ENCODE measurements at regions not wholly inside any gene's neighbourhood (a gene's known extent, or its start where the extent isn't known, plus 50 kb on each side); places are given as distances from the start of the nearest gene placed in this dataset.

DNA sequence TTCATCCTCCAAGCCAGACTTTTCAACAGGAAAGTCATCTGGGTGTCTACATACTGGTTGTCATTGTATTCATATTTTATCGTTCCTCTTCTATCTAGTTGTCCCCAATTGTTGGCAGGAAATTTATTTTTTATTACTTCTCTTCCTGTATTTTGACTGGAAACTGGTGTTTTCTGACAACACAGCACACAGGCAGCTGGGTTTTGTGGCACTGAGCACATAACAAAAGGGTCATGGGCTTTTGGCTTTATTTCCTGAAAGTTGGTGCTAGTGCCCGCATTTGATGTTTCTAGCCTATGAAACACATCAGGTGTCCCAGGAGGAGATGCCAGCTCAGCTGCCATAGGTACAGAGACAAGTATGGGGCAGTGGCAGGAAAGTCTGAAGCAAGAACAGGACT lies 126.4 kb downstream of the TMEM17 start:
- peaks cover under 1 to 1% of the 10 kb centered on the region in 2 donors for H3K36me3 Mint-ChIP-seq (ENCODE audit: insufficient read depth in 2 of 2)
- H3K4me1 Mint-ChIP-seq (ENCODE audit: low read depth) = peaks cover 6% of the 10 kb centered on the region

DNA sequence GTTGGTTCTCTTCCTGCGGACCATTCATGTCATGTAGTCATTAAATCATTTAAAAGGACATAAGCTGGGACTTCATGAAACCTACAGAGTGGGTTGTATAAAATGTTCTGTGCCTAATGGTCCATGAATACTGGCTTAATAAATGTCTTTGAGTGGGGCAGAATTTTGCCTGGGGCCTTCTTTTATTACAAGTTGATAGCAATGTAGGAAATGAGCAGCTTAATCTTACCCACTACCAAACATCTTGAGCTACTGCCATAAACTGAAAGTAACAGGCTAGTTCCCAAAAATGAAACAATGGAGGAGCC lies 130.9 kb downstream of the TMEM17 start:
- no peak for ATAC-seq (replicated peaks in 1 of 2)
- no peak for DNase-seq
- H3K4me3 Mint-ChIP-seq = no peak overlapping the region
- H3K36me3 Mint-ChIP-seq (ENCODE audit: insufficient read depth in 2 of 2) = peaks cover 0 to 7% of the 10 kb centered on the region in 2 donors
- no peaks in the 10 kb centered on the region for H3K4me1 Mint-ChIP-seq (ENCODE audit: low read depth)
- no peak overlapping the region for H3K27ac Mint-ChIP-seq
- peaks cover 6 to 10% of the 10 kb centered on the region in 2 donors for H3K9me3 Mint-ChIP-seq
- H3K27me3 Mint-ChIP-seq (ENCODE audit: low read depth) = no peaks in the 10 kb centered on the region

More for the DNA sequence above, 126.4 kb downstream of the TMEM17 start:
- DNase-seq (no peak), ATAC-seq (replicated peaks in 1 of 2) (no peak)
- no peak overlapping the region for H3K27ac Mint-ChIP-seq
- no peaks in the 10 kb centered on the region for H3K27me3 Mint-ChIP-seq (ENCODE audit: low read depth)
- peaks cover 0 to 9% of the 10 kb centered on the region in 2 donors for H3K9me3 Mint-ChIP-seq
- no peak overlapping the region for H3K4me3 Mint-ChIP-seq

DNA sequence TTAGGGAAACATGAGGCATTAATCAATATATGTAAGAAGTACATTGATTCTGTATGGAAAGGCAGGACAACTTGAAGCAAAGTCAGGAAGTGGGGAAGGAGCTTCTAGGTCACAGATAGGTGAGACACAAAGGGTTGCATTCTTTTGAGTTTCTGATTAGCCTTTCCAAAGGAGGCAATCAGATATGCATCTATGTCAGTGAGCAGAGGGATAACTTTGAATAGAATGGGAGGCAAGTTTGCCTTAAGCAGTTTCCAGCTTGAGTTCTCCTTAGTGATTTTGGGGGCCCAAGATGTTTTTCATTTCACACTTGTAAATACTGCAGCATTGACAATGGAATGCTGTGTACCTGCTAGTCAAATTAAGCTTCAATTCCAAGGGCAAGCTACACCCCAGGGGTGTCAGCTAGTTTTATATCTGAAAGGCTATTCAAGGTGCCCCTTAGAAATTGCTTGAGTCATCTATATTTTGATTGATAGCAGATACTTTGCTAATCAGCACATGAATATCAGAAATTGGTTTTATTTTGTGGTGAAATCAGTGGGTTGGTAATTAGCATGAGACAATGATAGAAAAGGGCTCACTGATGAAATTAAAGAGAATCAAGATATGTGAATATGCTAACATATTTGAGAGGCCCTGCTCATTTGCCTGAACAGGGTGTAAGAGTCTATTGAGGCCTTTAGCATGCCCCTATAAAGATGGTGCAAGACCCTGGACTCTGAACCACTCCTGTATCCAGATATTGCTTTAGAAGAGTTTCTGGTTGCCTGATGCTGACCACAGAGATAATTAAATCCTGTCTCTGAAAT lies 131.5 kb downstream of the TMEM17 start:
- Mint-ChIP-seq H3K36me3 (ENCODE audit: insufficient read depth in 2 of 2) (peaks cover 0 to 7% of the 10 kb centered on the region in 2 donors), H3K4me3 (no peak overlapping the region), H3K27ac (no peak overlapping the region), H3K9me3 (peaks cover 6 to 10% of the 10 kb centered on the region in 2 donors), H3K4me1 (ENCODE audit: low read depth) (no peaks in the 10 kb centered on the region), H3K27me3 (ENCODE audit: low read depth) (no peaks in the 10 kb centered on the region)
- DNase-seq (no peak), ATAC-seq (replicated peaks in 1 of 2) (no peak)

DNA sequence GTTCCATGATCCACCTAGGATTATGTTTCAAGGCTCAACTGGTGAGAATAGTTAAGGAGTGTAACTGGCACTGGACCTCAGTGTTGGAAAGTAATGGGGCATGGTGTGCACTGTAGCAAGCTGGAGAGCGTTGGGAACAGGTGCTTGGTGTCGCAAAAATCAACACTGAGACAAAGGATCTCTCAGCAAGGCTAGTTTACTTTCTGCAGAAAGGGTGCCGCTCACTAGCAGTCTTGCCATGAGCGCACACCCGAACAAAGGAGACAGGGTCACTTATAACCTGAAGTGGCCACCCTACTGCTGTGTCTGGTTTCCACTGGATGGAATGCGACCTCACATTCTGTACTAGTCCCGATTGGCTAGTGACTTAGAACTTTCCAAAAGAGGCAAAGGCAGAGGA lies 133.2 kb downstream of the TMEM17 start:
- DNase-seq (no peak), ATAC-seq (replicated peaks in 1 of 2) (no peak)
- Mint-ChIP-seq H3K4me3 (no peak overlapping the region), H3K27ac (no peak overlapping the region), H3K36me3 (ENCODE audit: insufficient read depth in 2 of 2) (peaks cover 0 to 7% of the 10 kb centered on the region in 2 donors), H3K9me3 (peaks cover 8% of the 10 kb centered on the region in 2 donors), H3K4me1 (ENCODE audit: low read depth) (no peaks in the 10 kb centered on the region), H3K27me3 (ENCODE audit: low read depth) (no peaks in the 10 kb centered on the region)

DNA sequence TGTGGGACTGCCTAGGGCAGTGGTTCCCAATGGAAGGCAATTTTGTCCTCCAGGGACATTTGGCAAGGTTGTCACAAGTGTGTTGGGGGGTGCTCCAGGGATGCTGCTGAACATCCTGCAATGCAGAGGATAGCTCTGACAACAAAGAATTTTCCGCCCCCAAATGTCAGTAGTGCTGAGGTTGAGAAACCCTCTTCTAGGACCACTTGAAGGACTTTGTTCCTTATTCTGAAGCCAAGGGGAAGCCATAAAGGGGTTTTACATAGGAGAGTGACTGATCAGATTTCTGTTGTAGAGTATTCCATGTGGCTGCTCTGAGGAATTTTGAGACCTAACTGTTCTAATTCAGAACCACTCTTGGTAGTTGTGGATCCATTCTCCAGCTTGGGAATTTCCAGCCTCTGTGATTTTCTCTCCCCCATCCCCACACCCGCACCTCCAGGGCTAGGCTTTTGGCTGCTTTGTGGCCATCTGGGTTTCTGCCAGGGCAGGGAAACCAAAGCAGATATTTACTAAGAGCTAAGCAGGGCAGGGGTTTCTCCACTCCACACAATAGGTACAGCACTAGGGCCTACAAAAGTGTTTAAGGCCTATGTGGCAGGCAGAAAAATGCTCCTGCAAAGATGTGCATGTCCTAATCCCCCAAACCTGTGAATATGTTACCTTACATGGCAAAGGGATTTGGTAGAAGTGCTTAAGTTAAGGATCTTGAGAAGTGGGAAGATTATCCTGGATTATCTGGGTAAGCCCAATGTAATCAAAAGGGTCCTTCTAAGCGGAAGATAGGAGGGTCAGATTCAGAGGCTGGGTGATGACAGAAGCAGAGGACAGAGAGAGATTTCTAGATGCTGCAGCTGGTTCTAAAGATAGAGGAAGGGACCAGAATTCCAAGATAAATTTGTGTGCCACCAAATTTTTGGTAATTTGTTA lies 135.4 kb downstream of the TMEM17 start:
- H3K27me3 Mint-ChIP-seq (ENCODE audit: low read depth) = no peaks in the 10 kb centered on the region
- peaks cover 0 to 7% of the 10 kb centered on the region in 2 donors for H3K36me3 Mint-ChIP-seq (ENCODE audit: insufficient read depth in 2 of 2)
- DNase-seq (no peak), ATAC-seq (replicated peaks in 1 of 2) (no peak)
- H3K27ac Mint-ChIP-seq = no peak overlapping the region
- no peak overlapping the region for H3K4me3 Mint-ChIP-seq
- no peaks in the 10 kb centered on the region for H3K4me1 Mint-ChIP-seq (ENCODE audit: low read depth)
- peaks cover 5 to 8% of the 10 kb centered on the region in 2 donors for H3K9me3 Mint-ChIP-seq

DNA sequence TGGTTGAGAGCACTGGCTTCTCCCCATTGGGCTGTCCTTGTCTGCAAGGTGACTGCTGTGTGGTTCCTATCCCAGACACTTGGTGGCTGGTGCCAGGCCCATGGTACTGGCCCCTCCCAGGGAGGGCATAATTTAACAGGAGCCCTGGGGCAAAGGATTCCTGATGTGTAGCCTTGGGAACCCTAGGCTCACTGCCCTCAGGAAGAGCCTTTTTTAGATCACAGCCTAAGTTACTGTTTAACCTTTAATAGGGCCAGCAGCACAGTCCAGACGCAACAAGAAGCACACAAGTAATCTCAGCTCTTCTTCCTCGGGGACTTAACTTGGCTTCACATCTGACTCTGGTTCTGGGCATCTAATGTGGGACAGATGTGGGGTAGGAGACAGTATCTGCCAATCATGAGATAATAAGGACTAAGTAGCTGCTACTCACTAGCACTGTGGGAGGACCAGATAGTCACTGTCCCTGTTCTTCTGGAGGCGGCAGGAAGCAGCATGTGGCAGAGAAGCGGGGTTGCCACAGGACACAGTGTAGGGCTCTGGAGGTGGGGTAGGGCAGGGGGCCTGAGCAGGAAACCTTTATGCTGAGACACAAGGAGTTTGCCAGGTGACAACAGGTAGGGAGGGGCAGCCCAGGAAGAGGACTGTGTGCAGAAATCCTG lies 136.3 kb downstream of the TMEM17 start:
- Mint-ChIP-seq H3K9me3 (peaks cover 5 to 8% of the 10 kb centered on the region in 2 donors), H3K27ac (no peak overlapping the region), H3K4me1 (ENCODE audit: low read depth) (no peaks in the 10 kb centered on the region)

DNA sequence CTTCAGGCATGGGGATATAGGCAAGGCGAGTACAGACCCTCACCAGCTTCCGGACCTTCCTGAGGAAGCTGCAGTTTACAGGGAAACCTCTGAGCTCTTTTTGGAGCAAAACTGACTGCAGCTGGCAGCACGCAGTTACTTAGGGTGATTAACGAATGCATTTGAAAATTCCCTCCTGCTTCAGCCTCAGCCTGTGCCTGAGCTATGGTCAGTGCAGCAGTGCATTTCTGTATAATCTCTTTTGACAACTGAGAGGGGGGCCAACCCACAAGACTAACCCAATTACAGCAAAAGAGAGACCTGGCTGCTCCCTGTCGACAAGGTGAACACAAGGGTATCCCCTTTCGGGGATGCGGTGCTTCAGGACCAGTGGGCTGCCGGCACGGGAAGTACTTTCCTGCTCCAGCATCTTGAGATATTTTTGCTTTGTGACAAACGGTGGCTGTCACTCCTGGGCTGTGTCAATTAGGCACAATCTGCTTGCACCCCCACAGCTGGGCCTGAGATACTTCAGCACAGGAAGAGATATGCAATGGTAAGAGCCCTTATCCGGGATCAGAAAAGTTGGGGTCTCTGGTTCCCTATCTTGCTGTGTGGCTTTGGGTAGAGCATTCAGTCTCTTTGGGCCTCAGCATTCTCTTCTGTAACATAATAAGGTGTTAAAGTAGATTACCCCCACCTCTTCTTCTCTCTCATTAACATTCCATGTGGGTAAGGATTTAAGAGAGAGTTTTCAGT lies 141.0 kb downstream of the TMEM17 start:
- H3K4me1 Mint-ChIP-seq (ENCODE audit: low read depth) = no peaks in the 10 kb centered on the region
- H3K4me3 Mint-ChIP-seq = no peak overlapping the region
- no peaks in the 10 kb centered on the region for H3K36me3 Mint-ChIP-seq (ENCODE audit: insufficient read depth in 2 of 2)
- H3K27me3 Mint-ChIP-seq (ENCODE audit: low read depth) = no peaks in the 10 kb centered on the region
- peaks cover 0 to 1% of the 10 kb centered on the region in 2 donors for H3K9me3 Mint-ChIP-seq
- H3K27ac Mint-ChIP-seq = no peak overlapping the region
- DNase-seq (no peak), ATAC-seq (replicated peaks in 1 of 2) (no peak)

More for the DNA sequence above, 136.3 kb downstream of the TMEM17 start:
- DNase-seq = no peak
- no peaks in the 10 kb centered on the region for H3K27me3 Mint-ChIP-seq (ENCODE audit: low read depth)
- H3K4me3 Mint-ChIP-seq = no peak overlapping the region
- peaks cover 0 to 7% of the 10 kb centered on the region in 2 donors for H3K36me3 Mint-ChIP-seq (ENCODE audit: insufficient read depth in 2 of 2)
- no peak for ATAC-seq (replicated peaks in 1 of 2)

DNA sequence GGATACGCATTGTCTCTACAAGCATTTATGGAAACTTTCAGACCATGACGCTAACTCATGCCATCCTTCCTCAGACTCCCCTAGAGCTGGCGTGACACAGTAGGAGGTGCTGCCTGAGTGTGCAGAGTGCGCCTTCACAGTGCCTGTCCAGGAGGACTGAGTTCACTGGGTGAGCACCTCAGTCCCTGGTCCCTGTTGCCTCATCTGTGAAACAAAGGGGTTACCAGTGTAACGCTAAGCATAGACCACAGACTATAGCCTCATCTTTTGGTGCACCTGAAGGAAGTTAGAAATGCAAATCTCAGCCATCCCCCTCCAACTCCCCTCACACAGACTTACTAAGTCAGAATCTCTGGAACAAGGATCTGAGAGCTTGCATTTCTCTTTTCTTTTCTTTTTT lies 142.8 kb downstream of the TMEM17 start:
- no peaks in the 10 kb centered on the region for H3K9me3 Mint-ChIP-seq
- H3K4me1 Mint-ChIP-seq (ENCODE audit: low read depth) = no peaks in the 10 kb centered on the region
- no peak overlapping the region for H3K27ac Mint-ChIP-seq
- H3K4me3 Mint-ChIP-seq = no peak overlapping the region
- H3K36me3 Mint-ChIP-seq (ENCODE audit: insufficient read depth in 2 of 2) = no peaks in the 10 kb centered on the region
- no peaks in the 10 kb centered on the region for H3K27me3 Mint-ChIP-seq (ENCODE audit: low read depth)
- ATAC-seq (replicated peaks in 1 of 2) (no peak), DNase-seq (no peak)

DNA sequence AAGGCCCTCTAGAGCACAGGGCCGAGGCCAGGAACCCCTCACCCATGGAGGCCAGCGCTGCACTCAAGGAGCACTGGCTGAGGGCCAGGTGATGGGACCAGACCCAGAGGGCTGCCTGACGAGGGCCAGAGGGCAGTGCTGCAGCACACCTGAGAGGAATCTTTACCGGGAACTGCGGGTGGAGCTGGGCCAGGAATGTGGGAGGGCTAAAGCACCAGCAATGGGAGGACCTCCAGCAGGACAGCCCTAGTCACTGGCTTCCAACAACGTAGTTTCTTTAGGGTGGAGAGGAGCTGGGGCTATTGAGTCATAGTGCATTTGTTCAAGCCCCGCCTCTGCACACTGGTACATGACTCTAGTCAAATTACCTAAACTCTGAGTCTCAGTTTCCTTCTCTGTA lies 143.4 kb downstream of the TMEM17 start:
- no peaks in the 10 kb centered on the region for H3K36me3 Mint-ChIP-seq (ENCODE audit: insufficient read depth in 2 of 2)
- ATAC-seq (replicated peaks in 1 of 2) = no peak
- DNase-seq = no peak
- no peaks in the 10 kb centered on the region for H3K4me1 Mint-ChIP-seq (ENCODE audit: low read depth)
- H3K27ac Mint-ChIP-seq = no peak overlapping the region
- H3K27me3 Mint-ChIP-seq (ENCODE audit: low read depth) = no peaks in the 10 kb centered on the region
- no peak overlapping the region for H3K4me3 Mint-ChIP-seq
- no peaks in the 10 kb centered on the region for H3K9me3 Mint-ChIP-seq

DNA sequence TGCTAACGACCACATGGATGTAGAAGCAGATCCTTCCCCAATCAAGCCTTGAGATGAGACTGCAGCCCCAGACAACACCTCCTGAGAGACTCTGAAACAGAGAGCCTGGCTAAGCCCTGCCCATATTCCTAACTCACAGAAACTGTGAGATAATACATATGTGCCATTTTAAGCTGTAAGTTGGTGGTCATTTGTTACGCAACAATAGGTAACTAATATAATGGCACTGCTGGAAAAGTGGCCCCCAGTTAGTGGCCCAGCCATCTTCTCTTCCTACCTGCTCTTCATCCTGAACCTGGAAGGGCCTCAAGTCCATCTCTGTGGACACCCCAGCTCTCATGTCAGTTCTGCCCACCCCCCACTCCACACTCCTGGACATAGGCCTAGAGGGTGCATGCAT lies 144.0 kb downstream of the TMEM17 start:
- Mint-ChIP-seq H3K9me3 (no peaks in the 10 kb centered on the region), H3K27ac (no peak overlapping the region), H3K4me1 (ENCODE audit: low read depth) (no peaks in the 10 kb centered on the region), H3K27me3 (ENCODE audit: low read depth) (no peaks in the 10 kb centered on the region), H3K36me3 (ENCODE audit: insufficient read depth in 2 of 2) (no peaks in the 10 kb centered on the region), H3K4me3 (no peak overlapping the region)
- DNase-seq (no peak), ATAC-seq (replicated peaks in 1 of 2) (no peak)

DNA sequence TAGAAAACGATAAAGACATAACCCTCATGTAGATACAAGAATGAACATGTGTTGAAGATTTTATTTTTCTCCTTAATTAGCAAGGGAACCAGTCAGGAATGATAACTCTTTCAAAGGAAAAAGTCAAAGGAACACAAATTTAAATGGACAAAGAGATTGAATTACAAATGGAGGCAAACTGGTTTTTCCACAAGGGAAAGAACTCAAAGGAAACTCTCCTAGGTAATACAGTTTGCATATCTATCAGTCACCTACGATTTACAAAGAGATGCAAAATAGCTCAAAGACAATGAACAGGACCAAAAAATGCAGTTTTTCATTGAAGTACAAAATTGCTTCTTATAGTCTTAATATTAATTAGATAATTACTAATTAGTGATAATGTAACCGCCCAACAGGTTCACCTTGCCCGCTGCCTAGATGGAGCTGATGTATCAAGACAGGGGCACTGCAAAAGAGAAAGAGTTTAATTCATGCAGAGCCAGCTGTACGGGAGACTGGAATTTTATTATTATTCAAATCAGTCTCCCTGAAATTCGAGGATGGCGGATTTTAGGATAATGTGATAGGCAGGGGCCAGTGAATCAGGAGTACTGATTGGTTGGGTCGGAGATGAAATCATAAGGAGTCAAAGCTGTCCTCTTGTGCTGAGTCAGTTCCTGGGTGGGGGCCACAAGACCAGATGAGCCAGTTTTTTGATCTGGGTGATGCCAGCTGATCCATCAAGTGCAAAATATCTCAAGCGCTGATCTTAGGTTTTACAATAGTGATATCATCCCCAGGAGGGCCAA lies 151.0 kb downstream of the TMEM17 start:
- Mint-ChIP-seq H3K27ac (no peak overlapping the region), H3K36me3 (ENCODE audit: insufficient read depth in 2 of 2) (no peaks in the 10 kb centered on the region), H3K4me1 (ENCODE audit: low read depth) (no peaks in the 10 kb centered on the region), H3K4me3 (no peak overlapping the region), H3K9me3 (no peaks in the 10 kb centered on the region), H3K27me3 (ENCODE audit: low read depth) (no peaks in the 10 kb centered on the region)
- no peak for DNase-seq
- ATAC-seq (replicated peaks in 1 of 2) = no peak

DNA sequence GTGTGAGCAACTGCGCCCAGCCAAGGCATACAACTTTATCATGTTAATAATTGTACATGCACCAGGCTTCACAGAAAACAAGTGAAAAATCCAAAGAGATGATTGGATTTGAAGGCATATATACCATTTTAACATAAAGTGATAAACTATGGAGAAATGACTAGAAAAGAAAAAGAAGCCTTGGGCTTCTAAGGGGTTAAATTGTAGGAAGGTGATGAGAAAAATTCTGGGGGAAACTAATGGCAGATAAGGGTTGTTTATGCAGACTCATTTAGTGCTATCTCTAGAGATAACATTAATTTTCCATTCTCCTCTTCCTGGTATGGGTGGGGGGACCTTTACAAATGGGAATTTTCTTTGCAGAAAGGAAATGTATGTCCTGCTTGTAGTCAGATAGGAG lies 154.0 kb downstream of the TMEM17 start:
- ATAC-seq (replicated peaks in 1 of 2) = no peak
- Mint-ChIP-seq H3K27me3 (ENCODE audit: low read depth) (no peaks in the 10 kb centered on the region), H3K36me3 (ENCODE audit: insufficient read depth in 2 of 2) (no peaks in the 10 kb centered on the region), H3K4me1 (ENCODE audit: low read depth) (no peaks in the 10 kb centered on the region), H3K4me3 (no peak overlapping the region), H3K9me3 (peaks cover 0 to 2% of the 10 kb centered on the region in 2 donors), H3K27ac (no peak overlapping the region)
- DNase-seq = no peak

Data from activated T-cell treated with anti-CD3 and anti-CD28 coated beads, Interleukin-2, amount 50 U/mL, for 72 hours (primary cell).